G401 (cell line): ENCODE measurements at regions not wholly inside any gene's neighbourhood (a gene's known extent, or its start where the extent isn't known, plus 50 kb on each side); places are given as distances from the start of the nearest gene placed in this dataset.
"Not testable (repeated sequence)": the region's sequence is repeated elsewhere in the genome, so short reads cannot be mapped to it uniquely, and the experiment has no call there.

Experiments
- DNase-seq: peaks from one replicate; pipeline ENCODE4 v3.0.0-alpha.2; 2015; ENCODE audit warnings: low spot score
- in situ Hi-C: cut with HindIII; loops from 2 replicates; pipeline ENCODE4 v1.10.0; 2016; ENCODE audit warnings: low sequenced_read_pairs, mixed read lengths

- DNase-seq: no peak
- in situ Hi-C loops: no loop called here
Observed at GRCh38 chr6:160804639-160805038, 102.6 kb downstream of the PLG start.

- in situ Hi-C loops: no loop called here
- DNase-seq: no peak
Observed at GRCh38 chr6:160808263-160808662, 106.2 kb downstream of the PLG start.

- no peak for DNase-seq
- in situ Hi-C loops: no loop called here
Observed at GRCh38 chr6:160810238-160810637, 108.2 kb downstream of the PLG start.

DNA sequence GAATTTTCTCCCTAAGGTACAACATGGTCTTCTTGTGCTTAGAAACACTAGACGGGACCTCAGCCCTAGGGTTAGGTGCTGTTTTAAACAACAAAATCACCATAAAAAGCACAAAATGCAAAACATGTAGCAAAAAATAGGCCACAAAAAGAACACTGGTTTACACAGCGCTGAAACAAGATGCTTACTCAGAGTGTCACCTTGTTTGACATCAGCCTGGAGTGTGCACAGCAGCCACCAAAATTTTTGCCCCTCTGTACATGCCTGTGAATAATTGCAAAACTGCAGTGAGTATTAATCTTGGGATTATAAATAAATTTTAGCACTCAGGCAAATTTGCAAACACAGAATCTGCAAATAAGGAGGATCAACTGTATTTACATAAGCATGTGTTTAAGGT, 110.1 kb downstream of the PLG start:
- in situ Hi-C loops: no loop called here
- no peak for DNase-seq

- no peak for DNase-seq
- in situ Hi-C loops: no loop called here
Observed at GRCh38 chr6:160818934-160819333, 116.9 kb downstream of the PLG start.

GRCh38 chr6:160820661-160821060, 118.6 kb downstream of the PLG start:
- DNase-seq, in situ Hi-C loops: not testable (repeated sequence)

DNA sequence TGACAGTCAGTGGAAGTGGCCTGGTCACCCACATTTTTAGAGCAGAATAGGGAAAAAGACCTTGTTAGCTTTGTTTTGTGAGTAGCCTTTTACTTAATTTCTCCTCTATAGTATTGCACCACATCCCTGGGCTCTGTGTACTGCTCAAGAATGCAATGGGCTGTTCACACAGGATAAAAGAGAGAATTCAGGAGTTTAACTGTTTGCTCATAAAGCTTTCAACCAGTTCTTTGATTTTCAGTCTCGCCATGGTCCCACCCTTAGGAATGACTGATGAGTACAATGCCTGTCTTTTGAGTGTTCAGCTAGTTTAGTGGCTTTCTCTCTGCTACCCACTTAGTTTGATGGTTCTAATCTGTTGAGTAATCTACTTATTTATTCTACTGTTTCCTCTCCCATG, 129.7 kb downstream of the PLG start:
- in situ Hi-C loops: no loop called here
- no peak for DNase-seq

DNA sequence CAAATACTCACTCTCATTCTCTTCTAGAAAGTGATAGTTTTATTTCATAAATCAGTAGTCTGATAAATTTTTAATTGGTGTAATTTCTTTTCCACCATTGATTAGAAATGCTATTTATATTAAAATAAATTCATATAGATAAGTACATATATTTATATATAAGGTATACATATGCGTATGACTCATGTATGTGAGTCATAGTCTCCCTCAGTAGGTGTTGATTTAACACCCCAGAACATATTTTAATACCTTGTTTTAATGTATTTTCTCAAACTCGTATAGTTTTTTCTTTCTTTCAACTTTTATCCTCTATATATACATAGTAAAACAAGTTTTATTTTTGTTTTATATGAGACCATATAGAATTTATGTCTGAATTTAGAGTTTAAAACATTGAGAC, 130.4 kb downstream of the PLG start:
- no peak for DNase-seq
- in situ Hi-C loops: no loop called here

- peak; percentile 79 for DNase-seq
- in situ Hi-C loops: no loop called here
Observed at GRCh38 chr6:160837146-160837545, 135.1 kb downstream of the PLG start.

DNA sequence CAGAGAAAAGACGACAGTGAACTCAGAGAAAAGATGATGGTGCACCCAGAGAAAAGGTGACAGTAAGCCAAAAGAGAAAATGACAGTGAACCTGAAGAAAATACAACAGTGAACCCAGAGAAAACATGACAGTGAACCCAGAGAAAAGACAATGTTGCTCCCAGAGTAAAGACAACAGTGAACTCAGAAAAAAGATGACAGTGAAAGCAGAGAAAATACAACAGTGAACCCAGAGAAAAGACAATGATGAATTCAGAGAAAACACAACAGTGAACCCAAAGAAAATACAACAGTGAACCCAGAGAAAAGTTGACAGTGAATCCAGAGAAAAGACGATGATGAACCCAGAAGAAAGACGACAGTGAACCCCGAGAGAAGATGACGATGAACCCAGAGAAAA, 140.5 kb upstream of the MAP3K4 start:
- DNase-seq: no peak
- in situ Hi-C loops: no loop called here

- in situ Hi-C loops: no loop called here
- no peak for DNase-seq
Observed at GRCh38 chr6:160853946-160854345, 137.6 kb upstream of the MAP3K4 start.

- no peak for DNase-seq
- in situ Hi-C loops: no loop called here
Observed at GRCh38 chr6:160858886-160859285, 132.7 kb upstream of the MAP3K4 start.

DNA sequence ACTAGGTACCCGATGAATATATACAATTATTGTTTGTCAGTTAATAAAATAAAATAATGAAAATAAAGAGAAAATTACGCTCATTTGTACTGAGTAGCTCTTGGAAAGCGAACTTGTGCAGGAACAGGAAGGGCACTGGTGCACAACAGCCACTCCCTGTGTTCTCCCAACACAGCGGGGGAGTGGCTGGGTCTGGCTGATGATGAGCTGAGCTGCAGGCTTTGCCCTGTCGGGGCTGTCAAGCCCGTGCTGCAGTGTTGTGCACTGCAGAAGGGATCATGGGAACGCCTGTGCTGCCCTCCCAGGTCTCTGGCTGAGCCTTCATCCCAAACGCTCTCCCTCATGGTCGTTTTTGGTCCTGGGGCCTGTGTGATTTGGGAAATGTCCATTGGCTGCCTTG, 131.7 kb upstream of the MAP3K4 start:
- DNase-seq: no peak
- in situ Hi-C loops: no loop called here

DNA sequence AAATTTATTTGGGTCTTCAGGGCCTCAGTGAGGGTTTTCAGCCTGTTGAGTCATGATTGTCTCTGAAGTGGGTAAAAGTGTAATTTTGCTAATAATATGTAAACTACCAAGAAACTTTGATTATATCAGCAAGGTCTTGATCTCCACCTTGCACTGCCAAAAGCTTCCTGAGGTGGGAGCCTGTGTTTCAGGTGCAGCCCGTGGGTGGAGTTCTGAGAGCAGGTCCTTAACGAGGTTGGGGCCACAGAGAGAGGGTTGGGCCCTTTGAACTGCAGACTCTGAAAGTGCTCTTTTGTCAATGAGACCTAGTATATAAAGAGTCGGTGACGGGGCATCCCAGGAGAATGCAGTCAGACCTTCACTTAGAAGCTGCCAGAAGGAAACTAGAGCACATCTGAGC, 129.7 kb upstream of the MAP3K4 start:
- no peak for DNase-seq
- in situ Hi-C loops: no loop called here

GRCh38 chr6:160863782-160864181, 127.8 kb upstream of the MAP3K4 start:
- no peak for DNase-seq
- in situ Hi-C loops: no loop called here

DNA sequence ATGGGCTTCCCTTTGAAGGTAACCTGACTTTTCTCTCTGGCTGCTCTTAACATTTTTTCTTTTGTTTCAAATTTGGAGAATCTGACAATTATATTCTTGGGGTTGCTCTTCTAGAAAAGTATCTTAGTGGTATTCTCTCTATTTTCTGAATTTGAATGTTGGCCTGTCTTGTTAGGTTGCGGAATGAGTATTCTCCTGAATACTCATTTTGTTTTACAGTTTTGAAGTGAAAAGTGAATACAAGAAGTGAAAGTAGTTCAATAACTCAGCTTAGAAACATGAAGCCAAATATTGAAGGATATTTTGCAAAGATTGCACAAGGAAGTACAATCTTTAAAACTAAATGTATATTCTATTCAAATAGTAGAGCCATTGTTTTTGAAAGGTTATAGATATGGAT, 120.2 kb upstream of the MAP3K4 start:
- in situ Hi-C loops: no loop called here
- no peak for DNase-seq

DNA sequence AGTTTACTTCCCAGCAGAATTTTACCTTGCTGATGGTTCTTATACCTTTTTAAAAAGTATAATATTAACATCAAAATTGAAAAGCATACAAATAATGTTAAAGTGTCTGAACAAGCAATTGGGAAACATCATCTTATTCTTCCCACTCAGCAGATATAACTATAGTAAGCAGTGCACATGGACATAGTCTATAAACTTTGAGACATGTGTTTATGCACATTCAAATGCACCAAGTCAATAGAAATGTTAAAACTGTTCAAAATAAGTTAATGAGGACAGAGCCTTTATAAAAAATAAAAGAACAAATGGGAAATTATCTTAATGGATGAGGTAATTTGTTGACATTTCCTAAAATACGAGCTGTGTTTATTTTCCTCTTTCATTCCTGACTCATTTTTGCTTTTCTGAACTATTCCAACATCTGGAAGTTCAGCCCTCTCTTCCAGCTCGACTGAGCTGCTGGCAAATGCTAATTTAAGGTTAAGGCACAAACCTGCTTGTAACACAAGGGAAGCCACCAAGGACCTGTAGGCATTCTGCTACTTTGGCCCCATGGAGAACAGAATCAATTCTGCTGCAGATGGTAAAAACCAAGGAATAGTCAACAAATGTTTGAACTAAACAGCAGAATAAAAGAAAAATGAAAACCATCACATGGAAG, 110.3 kb upstream of the MAP3K4 start:
- DNase-seq: no peak
- in situ Hi-C loops: no loop called here

GRCh38 chr6:160882006-160882405, 109.6 kb upstream of the MAP3K4 start:
- in situ Hi-C loops: no loop called here
- DNase-seq: no peak

DNA sequence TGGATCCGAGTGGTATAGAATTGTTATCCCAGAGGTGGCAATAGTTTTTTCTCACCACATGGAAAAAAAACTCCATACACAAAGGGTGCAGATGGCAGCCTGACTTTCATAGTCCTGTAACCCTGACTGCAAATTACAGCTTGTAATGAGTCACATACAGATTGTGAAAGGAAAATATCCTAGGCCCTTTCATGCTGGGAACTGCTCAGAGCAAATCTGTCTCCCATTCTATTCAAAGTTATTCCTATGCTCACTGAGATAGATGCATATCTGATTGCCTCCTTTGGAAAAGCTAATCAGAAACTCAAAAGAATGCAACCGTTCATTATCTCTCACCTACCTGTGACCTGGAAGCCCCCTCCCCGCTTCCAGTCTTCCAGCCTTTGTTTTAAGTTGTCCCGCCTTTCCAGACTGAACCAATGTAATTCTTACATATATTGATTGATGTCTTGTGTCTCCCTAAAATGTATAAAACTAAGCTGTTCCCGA, 108.7 kb upstream of the MAP3K4 start:
- DNase-seq: no peak
- in situ Hi-C loops: no loop called here

DNA sequence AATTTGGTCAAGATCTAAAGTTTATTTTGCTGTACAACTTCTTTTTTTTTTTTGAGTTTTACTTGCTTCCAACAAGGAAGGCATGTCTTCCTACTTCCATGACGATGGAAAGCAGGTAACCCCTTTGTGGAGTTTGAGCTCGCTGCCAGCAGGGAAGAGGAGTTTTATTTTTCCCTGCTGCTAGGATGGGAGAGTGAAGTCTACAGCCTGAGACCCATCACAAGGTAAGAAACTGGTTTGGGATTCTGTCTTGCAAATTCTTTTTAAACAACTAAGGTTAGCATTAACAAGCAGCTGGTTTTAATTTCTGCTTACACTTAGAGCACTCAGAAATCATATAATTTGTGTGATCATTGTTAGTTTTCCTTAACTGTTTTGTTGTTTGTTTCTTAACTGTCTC, 108.0 kb upstream of the MAP3K4 start:
- DNase-seq: no peak
- in situ Hi-C loops: no loop called here

GRCh38 chr6:160883999-160884398, 107.6 kb upstream of the MAP3K4 start:
- no peak for DNase-seq
- in situ Hi-C loops: no loop called here

GRCh38 chr6:160889148-160889547, 102.4 kb upstream of the MAP3K4 start:
- DNase-seq, in situ Hi-C loops: not testable (repeated sequence)
